Naive thymus-derived CD8-positive, alpha-beta T cell (primary cell): ENCODE measurements at regions not wholly inside any gene's neighbourhood (a gene's known extent, or its start where the extent isn't known, plus 50 kb on each side); places are given as distances from the start of the nearest gene placed in this dataset.
"Not testable (repeated sequence)": the region's sequence is repeated elsewhere in the genome, so short reads cannot be mapped to it uniquely, and the experiment has no call there.

Experiments
- ATAC-seq, 2 donors: fragments of 150-1000 bp; cut with Tn5 transposase in 1 of 2; sonication (Bioruptor Pico), chemical (Tn5 transposase) in 1 of 2; 1 replicate in 1 of 2; 2 replicates in 1 of 2; pipeline ENCODE4 v1.10.0; 2021; ENCODE audit warnings: mild to moderate bottlenecking in 2 of 2, moderate library complexity in 2 of 2
- POLR2A ChIA-PET: fragments of 350-600 bp; sonication (Branson Sonifier 250); formaldehyde crosslinking; loops from one replicate; lab custom pipeline; 2021; ENCODE audit warnings: antibody characterized with exemption; lab: Charles Lee
- DNase-seq, 10 donors: peaks; one replicate each; pipeline versions ENCODE4 v3.0.0 to v3.0.0-alpha.2; 2020 to 2022
- H3K27ac Mint-ChIP-seq, 10 donors: one replicate each; pipeline ENCODE4 v1.8.0; 2020 to 2022; ENCODE audit warnings: mild to moderate bottlenecking in 10 of 10, mixed read lengths in 10 of 10, moderate library complexity in 4 of 10, inconsistent platforms in 1 of 10
- H3K27me3 Mint-ChIP-seq, 5 donors: one replicate each; pipeline ENCODE4 v1.8.0; 2021 to 2022; ENCODE audit warnings: mixed read lengths in 5 of 5
- H3K36me3 Mint-ChIP-seq, 3 donors: one replicate each; pipeline ENCODE4 v1.8.0; 2020 to 2022; ENCODE audit warnings: mixed read lengths in 3 of 3, mild to moderate bottlenecking in 2 of 3, inconsistent platforms in 1 of 3
- H3K4me1 Mint-ChIP-seq, 4 donors: one replicate each; pipeline ENCODE4 v1.8.0; 2021 to 2022; ENCODE audit warnings: mixed read lengths in 4 of 4
- H3K4me3 Mint-ChIP-seq, 10 donors: one replicate each; pipeline ENCODE4 v1.8.0; 2020 to 2022; ENCODE audit warnings: mild to moderate bottlenecking in 10 of 10, mixed read lengths in 10 of 10, moderate library complexity in 6 of 10, inconsistent platforms in 1 of 10
- H3K9me3 Mint-ChIP-seq, 9 donors: one replicate each; pipeline ENCODE4 v1.8.0; 2020 to 2022; ENCODE audit warnings: mixed read lengths in 9 of 9, mild to moderate bottlenecking in 3 of 9, inconsistent platforms in 1 of 9, moderate library complexity in 1 of 9

DNA sequence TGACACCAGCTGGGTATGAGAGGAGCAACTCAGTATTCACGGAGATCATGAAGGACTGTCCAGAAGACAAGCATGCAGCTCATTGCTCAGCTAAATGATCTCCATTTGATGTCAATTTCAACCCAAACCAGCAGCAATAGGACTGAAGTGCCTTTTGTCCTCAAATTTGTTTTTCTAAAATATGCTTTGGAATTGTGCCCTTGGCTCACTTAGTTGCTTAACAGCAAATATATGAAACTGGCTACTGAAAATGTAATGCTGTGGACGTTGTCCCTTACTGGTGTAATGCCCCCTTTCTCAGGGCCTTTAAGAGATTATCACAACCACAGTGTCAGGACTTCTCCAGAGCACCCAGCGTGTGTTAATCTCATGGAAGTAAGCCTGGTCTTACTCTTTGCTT is 236.2 kb downstream of the SKIDA1 start:
- ATAC-seq, result no peak
- Mint-ChIP-seq H3K27ac (no peak overlapping the region), H3K4me3 (no peak overlapping the region), H3K9me3 (no peaks in the 10 kb centered on the region), H3K36me3 (no peaks in the 10 kb centered on the region), H3K4me1 (peaks cover 0 to 7% (median 3%) of the 10 kb centered on the region in 4 donors), H3K27me3 (peaks cover 1 to 24% (median 8%) of the 10 kb centered on the region in 5 donors)
- no peak for DNase-seq
- POLR2A ChIA-PET, result no interaction called here

GRCh38 chr10:21285742-21286331 is 239.6 kb downstream of the SKIDA1 start:
- Mint-ChIP-seq H3K27ac (no peak overlapping the region), H3K36me3 (no peaks in the 10 kb centered on the region), H3K27me3 (peaks cover 3 to 15% (median 7%) of the 10 kb centered on the region in 5 donors), H3K4me3 (no peak overlapping the region), H3K4me1 (no peaks in the 10 kb centered on the region), H3K9me3 (no peaks in the 10 kb centered on the region)
- POLR2A ChIA-PET, result no interaction called here
- ATAC-seq, result no peak
- no peak for DNase-seq

DNA sequence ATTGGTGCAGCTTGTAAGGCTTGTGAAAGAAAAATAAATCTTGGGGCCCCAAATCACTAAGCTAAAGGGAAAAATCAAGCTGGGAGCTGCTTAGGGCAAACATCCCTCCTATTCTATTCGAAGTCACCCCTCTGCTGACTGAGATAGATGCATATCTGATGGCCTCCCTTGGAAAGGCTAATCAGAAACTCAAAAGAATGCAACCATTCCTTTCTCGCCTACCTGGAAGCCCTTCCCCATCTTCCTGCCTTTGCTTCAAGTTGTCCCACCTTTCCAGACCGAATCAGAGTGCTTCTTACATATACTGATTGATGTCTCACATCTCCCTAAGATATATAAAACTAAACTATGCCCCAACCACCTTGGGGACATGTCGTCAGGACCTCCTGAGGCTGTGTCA is 240.3 kb downstream of the SKIDA1 start:
- H3K36me3 Mint-ChIP-seq, result no peaks in the 10 kb centered on the region
- POLR2A ChIA-PET, result no interaction called here
- DNase-seq (no peak), ATAC-seq (no peak)
- no peaks in the 10 kb centered on the region for H3K9me3 Mint-ChIP-seq
- H3K27ac Mint-ChIP-seq, result no peak overlapping the region
- peaks cover 3 to 9% (median 7%) of the 10 kb centered on the region in 5 donors for H3K27me3 Mint-ChIP-seq
- no peaks in the 10 kb centered on the region for H3K4me1 Mint-ChIP-seq
- no peak overlapping the region for H3K4me3 Mint-ChIP-seq

DNA sequence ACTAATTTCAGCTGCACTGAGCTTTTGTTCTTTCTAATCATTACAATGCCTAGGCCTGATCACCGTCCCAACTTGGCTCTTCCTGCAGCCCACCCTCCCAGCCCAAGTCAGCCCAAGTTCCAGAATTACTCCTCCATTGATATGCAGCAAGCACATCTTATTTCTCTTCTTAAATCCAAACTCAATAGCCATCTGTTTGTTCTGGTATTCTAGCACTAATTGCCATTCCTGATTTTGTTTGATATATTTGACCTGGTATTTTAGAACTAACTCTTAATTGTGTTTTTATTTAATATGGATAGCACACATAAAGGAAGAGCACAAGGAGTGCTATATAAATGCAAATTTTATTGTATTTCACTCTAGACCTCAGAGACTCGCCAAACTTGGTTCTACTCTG is 241.2 kb downstream of the SKIDA1 start:
- H3K27ac Mint-ChIP-seq, result no peak overlapping the region
- peaks cover 3 to 8% (median 7%) of the 10 kb centered on the region in 5 donors for H3K27me3 Mint-ChIP-seq

DNA sequence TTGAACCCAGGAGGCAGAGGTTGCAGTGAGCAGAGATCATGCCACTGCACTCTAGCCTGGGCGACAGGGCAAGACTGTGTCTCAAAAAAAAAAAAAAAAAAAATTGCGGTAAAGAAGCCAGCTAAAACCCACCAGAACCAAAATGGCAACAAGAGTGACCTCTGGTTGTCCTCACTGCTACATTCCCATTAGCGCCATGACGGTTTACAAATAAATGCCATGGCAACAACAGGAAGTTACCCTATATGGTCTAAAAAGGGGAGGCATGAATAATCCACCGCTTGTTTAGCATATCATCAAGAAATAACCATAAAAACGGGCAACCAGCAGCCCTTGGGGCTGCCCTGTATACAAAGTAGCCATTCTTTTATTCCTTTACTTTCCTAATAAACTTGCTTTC is 242.4 kb downstream of the SKIDA1 start:
- not testable (repeated sequence) for H3K4me1 Mint-ChIP-seq, H3K36me3 Mint-ChIP-seq, H3K27ac Mint-ChIP-seq

More for the DNA sequence above, 241.2 kb downstream of the SKIDA1 start:
- no peak for ATAC-seq
- Mint-ChIP-seq H3K9me3 (no peaks in the 10 kb centered on the region), H3K36me3 (no peaks in the 10 kb centered on the region), H3K4me3 (no peak overlapping the region), H3K4me1 (no peaks in the 10 kb centered on the region)
- DNase-seq, result no peak
- POLR2A ChIA-PET, result no interaction called here

GRCh38 chr10:21281765-21282484 is 243.6 kb downstream of the SKIDA1 start:
- Mint-ChIP-seq H3K36me3 (no peaks in the 10 kb centered on the region), H3K27ac (peak overlapping the region in 1 of 10 donors; percentile 65), H3K4me3 (no peak overlapping the region), H3K9me3 (no peaks in the 10 kb centered on the region), H3K27me3 (peaks cover 3 to 8% (median 4%) of the 10 kb centered on the region in 5 donors), H3K4me1 (no peaks in the 10 kb centered on the region)
- DNase-seq (no peak), ATAC-seq (no peak)
- POLR2A ChIA-PET, result no interaction called here

More for the DNA sequence above, 242.4 kb downstream of the SKIDA1 start:
- POLR2A ChIA-PET, DNase-seq, ATAC-seq, H3K4me3 Mint-ChIP-seq, H3K27me3 Mint-ChIP-seq, H3K9me3 Mint-ChIP-seq: not testable (repeated sequence)

GRCh38 chr10:21280971-21281572 is 244.4 kb downstream of the SKIDA1 start:
- DNase-seq, result no peak
- POLR2A ChIA-PET, result no interaction called here
- Mint-ChIP-seq H3K9me3 (no peaks in the 10 kb centered on the region), H3K27ac (no peak overlapping the region), H3K4me3 (no peak overlapping the region), H3K4me1 (no peaks in the 10 kb centered on the region), H3K27me3 (peaks cover 3 to 8% (median 7%) of the 10 kb centered on the region in 5 donors), H3K36me3 (no peaks in the 10 kb centered on the region)
- no peak for ATAC-seq

DNA sequence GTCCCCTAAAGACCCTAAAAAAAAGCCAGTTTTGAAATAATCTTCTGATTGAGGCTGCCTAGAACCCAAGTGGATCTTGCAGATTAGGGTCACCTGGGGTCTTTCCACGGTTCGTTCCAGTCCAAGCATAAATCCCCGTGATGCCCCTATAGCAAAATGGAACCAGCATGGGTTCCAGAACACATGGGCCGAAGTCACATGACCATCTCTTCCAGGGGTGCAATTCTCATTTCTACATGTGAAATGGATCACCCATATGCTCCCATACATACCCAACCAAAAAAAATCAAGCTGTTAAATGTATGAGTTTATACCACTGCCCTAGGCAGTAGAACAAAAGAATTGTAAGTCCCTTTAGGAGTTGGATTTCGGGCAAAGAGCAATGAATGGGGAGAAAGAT is 245.4 kb downstream of the SKIDA1 start:
- H3K4me1 Mint-ChIP-seq, result no peaks in the 10 kb centered on the region
- no peaks in the 10 kb centered on the region for H3K36me3 Mint-ChIP-seq
- no peak overlapping the region for H3K4me3 Mint-ChIP-seq
- H3K27me3 Mint-ChIP-seq, result peaks cover 3 to 8% (median 7%) of the 10 kb centered on the region in 5 donors
- ATAC-seq (no peak), DNase-seq (no peak)
- POLR2A ChIA-PET, result no interaction called here
- no peaks in the 10 kb centered on the region for H3K9me3 Mint-ChIP-seq
- H3K27ac Mint-ChIP-seq, result no peak overlapping the region

DNA sequence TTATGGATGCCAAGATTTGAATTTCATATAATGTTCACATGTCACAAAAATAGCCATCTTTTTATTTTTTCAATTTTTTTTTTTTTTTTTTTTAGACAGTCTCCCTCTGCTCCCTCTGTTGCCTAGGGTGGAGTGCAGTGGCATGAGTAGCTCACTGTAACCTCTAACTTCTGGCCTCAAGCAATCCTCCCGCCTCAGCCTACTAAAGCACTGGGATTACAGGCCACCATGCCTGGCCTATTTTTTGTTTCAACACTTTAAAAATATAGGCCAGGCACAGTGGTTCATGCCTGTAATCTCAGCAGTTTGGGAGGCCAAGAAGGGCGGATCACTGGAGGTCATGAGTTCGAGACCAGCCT is 246.3 kb downstream of the SKIDA1 start:
- Mint-ChIP-seq H3K27ac (no peak overlapping the region), H3K4me3 (no peak overlapping the region), H3K4me1 (no peaks in the 10 kb centered on the region), H3K9me3 (no peaks in the 10 kb centered on the region), H3K27me3 (peaks cover 2 to 8% (median 7%) of the 10 kb centered on the region in 5 donors), H3K36me3 (no peaks in the 10 kb centered on the region)
- POLR2A ChIA-PET, result no interaction called here
- no peak for DNase-seq
- no peak for ATAC-seq

- Mint-ChIP-seq H3K27ac (no peak overlapping the region), H3K9me3 (no peaks in the 10 kb centered on the region), H3K4me3 (no peak overlapping the region), H3K36me3 (no peaks in the 10 kb centered on the region), H3K4me1 (no peaks in the 10 kb centered on the region), H3K27me3 (peaks cover 2 to 8% (median 7%) of the 10 kb centered on the region in 5 donors)
- POLR2A ChIA-PET, result no interaction called here
- DNase-seq (peak; percentile 9 to 71 (median 36)), ATAC-seq (peak in 1 of 2 donors; percentile 42)
Measured at GRCh38 chr10:21278491-21279216, 246.8 kb downstream of the SKIDA1 start.

DNA sequence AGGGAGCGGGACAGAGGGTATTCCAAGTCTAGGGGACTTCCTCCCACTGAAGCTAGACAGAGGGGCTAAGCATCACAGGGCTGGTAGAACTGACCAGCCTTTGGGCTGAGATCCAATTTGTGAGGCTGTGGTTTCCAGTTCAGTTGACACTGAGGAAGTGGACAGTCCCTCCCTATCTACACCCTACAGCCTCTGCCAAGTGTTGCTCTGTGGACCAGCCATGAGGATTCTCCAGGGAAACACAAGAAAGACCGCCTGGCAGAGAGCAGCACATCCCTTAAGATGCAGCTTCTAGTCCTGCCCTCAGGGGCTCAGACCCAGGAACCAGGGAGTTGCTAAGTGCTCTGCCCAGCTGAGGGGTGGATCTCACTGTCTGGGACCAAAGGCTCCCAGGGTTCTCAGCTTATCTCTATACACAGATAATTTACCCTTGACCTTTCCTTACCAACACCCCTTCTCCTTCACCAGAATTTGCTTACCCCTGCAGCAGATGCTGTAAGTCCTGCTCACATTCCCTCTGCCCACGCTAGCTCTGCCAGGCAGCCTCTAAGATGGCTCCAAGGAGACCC is 252.0 kb downstream of the SKIDA1 start:
- no peak for ATAC-seq
- POLR2A ChIA-PET, result no interaction called here
- peaks cover 0 to 11% (median 8%) of the 10 kb centered on the region in 9 donors for H3K9me3 Mint-ChIP-seq

DNA sequence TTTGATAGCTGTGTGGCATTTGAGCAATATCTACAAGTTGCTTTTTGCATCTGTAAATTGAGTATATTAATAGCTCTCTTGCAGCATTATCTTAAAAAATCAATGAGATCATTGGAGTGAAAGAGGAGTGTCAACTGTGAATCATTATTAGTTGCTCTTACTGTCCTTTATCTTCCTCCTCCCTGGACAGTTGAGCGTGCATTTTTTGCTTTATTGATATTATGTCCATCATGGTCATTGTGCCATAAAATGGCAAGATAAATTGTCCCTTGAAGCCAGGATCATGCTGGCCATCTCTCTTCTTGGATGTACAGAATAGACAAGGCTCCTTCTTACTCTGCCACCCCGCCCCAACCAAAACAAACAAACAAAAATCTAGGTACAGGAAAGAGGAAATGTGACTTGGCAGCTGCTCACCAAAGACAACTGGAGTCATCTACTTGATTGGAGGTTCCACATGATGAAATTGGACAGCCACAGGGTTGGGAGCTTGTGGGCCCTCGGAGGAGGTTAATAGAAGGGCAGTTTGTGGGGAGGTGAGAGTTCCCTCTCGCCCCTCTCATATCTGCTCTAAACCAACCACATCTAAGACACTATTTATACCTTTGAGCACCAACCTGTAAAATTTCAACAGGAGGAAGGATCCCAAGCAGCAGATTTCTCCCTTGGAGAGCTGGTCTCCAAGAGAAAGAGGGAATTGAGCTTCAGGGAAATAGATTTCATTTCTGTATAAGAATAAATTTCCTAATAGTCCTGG is 252.7 kb downstream of the SKIDA1 start:
- ATAC-seq, result no peak
- no peak overlapping the region for H3K27ac Mint-ChIP-seq
- H3K36me3 Mint-ChIP-seq, result peaks cover 0 to 9% (median 0%) of the 10 kb centered on the region in 3 donors
- peaks cover 0 to 11% (median 8%) of the 10 kb centered on the region in 9 donors for H3K9me3 Mint-ChIP-seq
- no peak overlapping the region for H3K4me3 Mint-ChIP-seq
- no peaks in the 10 kb centered on the region for H3K4me1 Mint-ChIP-seq
- no peak for DNase-seq
- H3K27me3 Mint-ChIP-seq, result peaks cover 2 to 9% (median 4%) of the 10 kb centered on the region in 5 donors
- POLR2A ChIA-PET, result no interaction called here

More for the DNA sequence above, 252.0 kb downstream of the SKIDA1 start:
- Mint-ChIP-seq H3K4me3 (no peak overlapping the region), H3K36me3 (peaks cover 0 to 9% (median 0%) of the 10 kb centered on the region in 3 donors), H3K4me1 (no peaks in the 10 kb centered on the region), H3K27ac (no peak overlapping the region), H3K27me3 (peaks cover 2 to 9% (median 4%) of the 10 kb centered on the region in 5 donors)
- no peak for DNase-seq
